ENCODE measurements at regions not wholly inside any gene's neighbourhood (a gene's known extent, or its start where the extent isn't known, plus 50 kb on each side); places are given as distances from the start of the nearest gene placed in this dataset.

- H3F3A ChIP-seq (replicated peaks; ENCODE audit: insufficient read depth), result peaks cover 7% of the 10 kb centered on the region
- no peaks in the 10 kb centered on the region for H3K79me2 ChIP-seq (ENCODE audit: insufficient read depth)
- no peaks in the 10 kb centered on the region for H4K20me1 ChIP-seq (ENCODE audit: insufficient read depth)
- POLR2A ChIA-PET, result no interaction called here
- H3K36me3 ChIP-seq (replicated peaks in 1 of 2; ENCODE audit: control insufficient read depth in 1 of 2, insufficient read depth in 2 of 2, low read length in 1 of 2), result no peaks in the 10 kb centered on the region
- no peak for DNase-seq
- H3K9ac ChIP-seq, result no peak overlapping the region
- TF ChIP-seq MXI1 (IDR thresholded peaks at IDR 0.05; ENCODE audit: low read depth, low read length) (no peak), REST (IDR thresholded peaks at IDR 0.05; ENCODE audit: low read depth, low read length) (no peak), CTCF (IDR thresholded peaks at IDR 0.05) (0 out of 2 replicates have a peak, but pooled peaks have one; percentile 7)
- no peak overlapping the region for H3K4me2 ChIP-seq
- CTCF ChIA-PET, result no interaction called here
- H3K9me2 ChIP-seq, result no peaks in the 10 kb centered on the region
- no peak overlapping the region for H3K4me3 ChIP-seq (ENCODE audit: low read depth in 2 of 2, low read length in 1 of 2)
- no peak overlapping the region for H2AFZ ChIP-seq (ENCODE audit: low read depth)
- H3K4me1 ChIP-seq (ENCODE audit: control insufficient read depth in 1 of 2, insufficient read depth in 2 of 2, low read depth in 1 of 2, low read length in 1 of 2), result no peaks in the 10 kb centered on the region
- no peaks in the 10 kb centered on the region for H3K9me3 ChIP-seq
- no peak overlapping the region for H3K27ac ChIP-seq (ENCODE audit: low read depth in 2 of 2, low read length in 1 of 2)
- WGBS (ENCODE audit: low lambda C conversion rate), result 17% methylated on average over 4 of the region's 4 CpGs
- peaks cover 59% of the 10 kb centered on the region; the same call in 1 of the 2 replicates for H3K27me3 ChIP-seq (ENCODE audit: insufficient read depth)
These were observed 56.2 kb upstream of the BMP6 start for GRCh38 chr6:7669742-7670141.

- no peak overlapping the region for H2AFZ ChIP-seq (ENCODE audit: low read depth)
- TF ChIP-seq CTCF (IDR thresholded peaks at IDR 0.05) (no peak), GATA2 (CRISPR knock-in tag; IDR thresholded peaks at IDR 0.05) (no peak), TAF1 (IDR thresholded peaks at IDR 0.05; ENCODE audit: borderline replicate concordance, low read depth, low read length) (no peak), NRF1 (IDR thresholded peaks at IDR 0.05; ENCODE audit: low read depth, low read length) (no peak), MEF2A (IDR thresholded peaks at IDR 0.05; ENCODE audit: borderline replicate concordance, low read depth) (no peak), ZBTB33 (IDR thresholded peaks at IDR 0.05; ENCODE audit: borderline replicate concordance, low read depth) (no peak), JUND (IDR thresholded peaks at IDR 0.05) (no peak), MAX (IDR thresholded peaks at IDR 0.05; ENCODE audit: low read depth) (no peak), EP300 (IDR thresholded peaks at IDR 0.05; ENCODE audit: borderline replicate concordance in 1 of 2, low read depth in 1 of 2, low read length in 1 of 2) (no peak), NFIC (IDR thresholded peaks at IDR 0.05; ENCODE audit: borderline replicate concordance) (no peak), POLR2AphosphoS5 (IDR thresholded peaks at IDR 0.05; ENCODE audit: low read depth, low read length) (no peak), TCF12 (IDR thresholded peaks at IDR 0.05) (no peak)
- H3K27ac ChIP-seq (ENCODE audit: low read depth in 2 of 2, low read length in 1 of 2), result no peak overlapping the region
- no peak overlapping the region for H3K4me3 ChIP-seq (ENCODE audit: low read depth in 2 of 2, low read length in 1 of 2)
- no peak for DNase-seq
- POLR2A ChIA-PET, result no interaction called here
- H3F3A ChIP-seq (replicated peaks; ENCODE audit: insufficient read depth), result peaks cover 7% of the 10 kb centered on the region
- 9% methylated on average over 7 of the region's 7 CpGs for WGBS (ENCODE audit: low lambda C conversion rate)
- no peaks in the 10 kb centered on the region for H3K9me2 ChIP-seq
- H3K9me3 ChIP-seq, result no peaks in the 10 kb centered on the region
- H3K36me3 ChIP-seq (replicated peaks in 1 of 2; ENCODE audit: control insufficient read depth in 1 of 2, insufficient read depth in 2 of 2, low read length in 1 of 2), result no peaks in the 10 kb centered on the region
- H4K20me1 ChIP-seq (ENCODE audit: insufficient read depth), result no peaks in the 10 kb centered on the region
- CTCF ChIA-PET, result interaction anchor here (0.6 to 0.9 kb wide), 2 partner anchors 289 to 395 kb away, joined by 3 to 4 read pairs; no protein-coding TSS in a partner anchor
- no peaks in the 10 kb centered on the region for H3K79me2 ChIP-seq (ENCODE audit: insufficient read depth)
- no peak overlapping the region for H3K9ac ChIP-seq
- H3K4me2 ChIP-seq, result no peak overlapping the region
- peaks cover 71% of the 10 kb centered on the region; the same call in 1 of the 2 replicates for H3K27me3 ChIP-seq (ENCODE audit: insufficient read depth)
- H3K4me1 ChIP-seq (ENCODE audit: control insufficient read depth in 1 of 2, insufficient read depth in 2 of 2, low read depth in 1 of 2, low read length in 1 of 2), result no peaks in the 10 kb centered on the region
These were observed 54.8 kb upstream of the BMP6 start for GRCh38 chr6:7671076-7671475.
